Tibial nerve (tissue), 4 donors: ENCODE measurements at regions not wholly inside any gene's neighbourhood (a gene's known extent, or its start where the extent isn't known, plus 50 kb on each side); places are given as distances from the start of the nearest gene placed in this dataset.

Experiments
- EP300 ChIP-seq, 2 donors: sonication (generic); formaldehyde crosslinking; IDR thresholded peaks; one replicate each; pipeline ENCODE4 v1.6.1; 2017; ENCODE audit warnings: antibody characterized with exemption in 2 of 2, mild to moderate bottlenecking in 1 of 2
- TF ChIP-seq, protein P1 (sequence below), 5 experiments: fragments of 200-600 bp in 3 of 5; fragments of 450-650 bp in 2 of 5; sonication (generic) in 3 of 5; IDR thresholded peaks; one replicate each; pipeline ENCODE4 v1.5.1; 2016 to 2019; ENCODE audit warnings: antibody characterized with exemption in 5 of 5, mild to moderate bottlenecking in 3 of 5, moderate library complexity in 2 of 5

DNA sequence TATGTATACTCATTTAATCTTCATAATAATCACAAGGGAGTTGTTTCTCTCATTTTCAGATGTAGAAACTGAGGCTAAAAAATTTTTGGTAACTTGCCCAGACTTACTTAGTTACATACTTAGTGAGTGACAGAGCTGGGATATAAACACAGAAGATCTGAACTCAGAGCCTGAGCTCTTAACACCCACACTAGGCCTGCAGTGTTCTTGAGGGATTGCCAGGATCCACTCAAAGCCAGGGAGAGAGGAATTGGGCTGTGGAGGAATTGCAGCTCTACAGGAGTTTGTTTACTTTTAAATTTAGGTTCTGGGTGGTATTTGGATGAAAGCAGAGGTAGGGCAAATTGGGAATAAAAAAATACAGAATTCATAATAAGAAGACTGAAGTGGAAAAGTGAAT is 515.1 kb upstream of the PLXNA2 start:
- TF ChIP-seq, protein P1, sequence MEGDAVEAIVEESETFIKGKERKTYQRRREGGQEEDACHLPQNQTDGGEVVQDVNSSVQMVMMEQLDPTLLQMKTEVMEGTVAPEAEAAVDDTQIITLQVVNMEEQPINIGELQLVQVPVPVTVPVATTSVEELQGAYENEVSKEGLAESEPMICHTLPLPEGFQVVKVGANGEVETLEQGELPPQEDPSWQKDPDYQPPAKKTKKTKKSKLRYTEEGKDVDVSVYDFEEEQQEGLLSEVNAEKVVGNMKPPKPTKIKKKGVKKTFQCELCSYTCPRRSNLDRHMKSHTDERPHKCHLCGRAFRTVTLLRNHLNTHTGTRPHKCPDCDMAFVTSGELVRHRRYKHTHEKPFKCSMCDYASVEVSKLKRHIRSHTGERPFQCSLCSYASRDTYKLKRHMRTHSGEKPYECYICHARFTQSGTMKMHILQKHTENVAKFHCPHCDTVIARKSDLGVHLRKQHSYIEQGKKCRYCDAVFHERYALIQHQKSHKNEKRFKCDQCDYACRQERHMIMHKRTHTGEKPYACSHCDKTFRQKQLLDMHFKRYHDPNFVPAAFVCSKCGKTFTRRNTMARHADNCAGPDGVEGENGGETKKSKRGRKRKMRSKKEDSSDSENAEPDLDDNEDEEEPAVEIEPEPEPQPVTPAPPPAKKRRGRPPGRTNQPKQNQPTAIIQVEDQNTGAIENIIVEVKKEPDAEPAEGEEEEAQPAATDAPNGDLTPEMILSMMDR (IDR thresholded peaks at IDR 0.05): no peak
- TF ChIP-seq EP300 (IDR thresholded peaks at IDR 0.05): no peak
